ENCODE measurements at regions not wholly inside any gene's neighbourhood (a gene's known extent, or its start where the extent isn't known, plus 50 kb on each side); places are given as distances from the start of the nearest gene placed in this dataset.

DNA sequence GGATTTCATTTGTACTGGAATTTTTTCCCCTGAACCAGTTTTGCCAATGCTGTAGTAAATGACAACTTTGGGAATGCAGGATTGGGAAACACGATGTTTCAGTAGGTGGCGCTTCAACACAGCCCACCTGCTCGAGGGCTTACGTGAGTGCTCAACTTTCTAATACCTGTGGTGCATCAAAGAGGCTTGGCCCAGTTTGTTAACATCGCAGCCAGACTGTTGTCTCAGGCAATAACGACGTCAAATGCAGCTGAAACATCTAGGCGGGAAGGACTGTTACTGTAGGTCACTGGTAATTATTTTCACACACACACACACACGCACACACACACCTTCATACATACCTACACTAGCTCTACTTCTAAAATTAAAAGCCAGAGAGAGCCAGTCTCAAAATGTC lies 815.5 kb upstream of the SLC35B3 start:
- WGBS, 2 experiments (ENCODE audit: insufficient coverage in 1 of 2, insufficient read length in 1 of 2) = 0 to 12% methylated on average over 1 to 9 of the region's 9 CpGs
- no peaks in the 10 kb centered on the region for H3K27me3 Mint-ChIP-seq (ENCODE audit: insufficient read depth)
- Histone ChIP-seq H3K27me3 (ENCODE audit: control insufficient read depth, insufficient read depth, low read length, poor library complexity, severe bottlenecking) (no peaks in the 10 kb centered on the region), H3K27ac (ENCODE audit: low read depth, low read length) (no peak overlapping the region), H3K4me1 (ENCODE audit: control insufficient read depth, insufficient read depth, low read length) (peaks cover 5% of the 10 kb centered on the region), H3K36me3 (ENCODE audit: control insufficient read depth, insufficient read depth, low read length) (no peaks in the 10 kb centered on the region), H3K4me3 (ENCODE audit: low read length) (no peak overlapping the region), H3K9me3 (ENCODE audit: control insufficient read depth, low read length) (no peaks in the 10 kb centered on the region), H3K9ac (ENCODE audit: extremely low read depth, low read length, poor library complexity, severe bottlenecking) (no peak overlapping the region)
- no peaks in the 10 kb centered on the region for H3K9me3 Mint-ChIP-seq
- H3K27ac Mint-ChIP-seq = no peak overlapping the region
- no peak overlapping the region for H3K4me3 Mint-ChIP-seq
- peaks cover 18% of the 10 kb centered on the region for H3K4me1 Mint-ChIP-seq
- no peaks in the 10 kb centered on the region for H3K36me3 Mint-ChIP-seq (ENCODE audit: low read depth)
- peak; percentile 88 for TF ChIP-seq CTCF (conservative IDR thresholded peaks at IDR 0.05)
- peak; percentile 88 for DNase-seq

DNA sequence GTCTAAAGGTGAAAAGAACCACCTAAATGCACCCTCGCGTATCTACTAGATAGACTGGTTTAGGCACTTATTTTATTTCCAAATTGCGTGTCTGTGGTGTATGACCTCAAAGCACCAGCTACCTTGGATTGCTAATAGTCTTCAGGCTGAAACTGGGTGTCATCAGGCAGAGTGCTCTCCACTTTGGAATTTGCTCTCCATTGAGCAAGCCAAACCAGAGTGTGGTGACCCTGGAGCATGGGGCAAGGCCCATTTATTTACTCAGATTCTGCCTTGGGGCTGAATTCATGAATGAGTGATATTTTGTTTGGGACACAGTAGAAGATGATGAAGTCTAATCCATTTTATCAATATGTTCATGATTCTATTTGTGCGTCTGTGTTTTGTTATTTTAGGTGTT lies 812.8 kb upstream of the SLC35B3 start:
- Histone ChIP-seq H3K4me1 (ENCODE audit: control insufficient read depth, insufficient read depth, low read length) (peaks cover 5% of the 10 kb centered on the region), H3K27ac (ENCODE audit: low read depth, low read length) (no peak overlapping the region), H3K9me3 (ENCODE audit: control insufficient read depth, low read length) (no peaks in the 10 kb centered on the region), H3K9ac (ENCODE audit: extremely low read depth, low read length, poor library complexity, severe bottlenecking) (no peak overlapping the region), H3K27me3 (ENCODE audit: control insufficient read depth, insufficient read depth, low read length, poor library complexity, severe bottlenecking) (no peaks in the 10 kb centered on the region), H3K36me3 (ENCODE audit: control insufficient read depth, insufficient read depth, low read length) (no peaks in the 10 kb centered on the region), H3K4me3 (ENCODE audit: low read length) (no peak overlapping the region)
- WGBS, 2 experiments (ENCODE audit: insufficient coverage in 1 of 2, insufficient read length in 1 of 2) = 96 to 100% methylated on average over 3 to 4 of the region's 4 CpGs
- no peak for DNase-seq
- Mint-ChIP-seq H3K27ac (no peak overlapping the region), H3K9me3 (no peaks in the 10 kb centered on the region), H3K4me3 (no peak overlapping the region), H3K36me3 (ENCODE audit: low read depth) (no peaks in the 10 kb centered on the region), H3K27me3 (ENCODE audit: insufficient read depth) (no peaks in the 10 kb centered on the region), H3K4me1 (peaks cover 23% of the 10 kb centered on the region)
- TF ChIP-seq CTCF (conservative IDR thresholded peaks at IDR 0.05) = no peak

- no peak overlapping the region for H3K4me3 ChIP-seq (ENCODE audit: low read length)
- DNase-seq = no peak
- H3K27ac ChIP-seq (ENCODE audit: low read depth, low read length) = no peak overlapping the region
- no peaks in the 10 kb centered on the region for H3K4me1 ChIP-seq (ENCODE audit: control insufficient read depth, insufficient read depth, low read length)
- H3K4me3 Mint-ChIP-seq = no peak overlapping the region
- no peak for TF ChIP-seq CTCF (conservative IDR thresholded peaks at IDR 0.05)
- no peak overlapping the region for H3K9ac ChIP-seq (ENCODE audit: extremely low read depth, low read length, poor library complexity, severe bottlenecking)
- H3K9me3 Mint-ChIP-seq = no peaks in the 10 kb centered on the region
- no peaks in the 10 kb centered on the region for H3K36me3 Mint-ChIP-seq (ENCODE audit: low read depth)
- H3K27me3 ChIP-seq (ENCODE audit: control insufficient read depth, insufficient read depth, low read length, poor library complexity, severe bottlenecking) = no peaks in the 10 kb centered on the region
- H3K27ac Mint-ChIP-seq = no peak overlapping the region
- 100% methylated on average over 1 to 2 of the region's 2 CpGs for WGBS, 2 experiments (ENCODE audit: insufficient coverage in 1 of 2, insufficient read length in 1 of 2)
- H3K4me1 Mint-ChIP-seq = peaks cover 5% of the 10 kb centered on the region
- H3K27me3 Mint-ChIP-seq (ENCODE audit: insufficient read depth) = no peaks in the 10 kb centered on the region
- H3K36me3 ChIP-seq (ENCODE audit: control insufficient read depth, insufficient read depth, low read length) = no peaks in the 10 kb centered on the region
- no peaks in the 10 kb centered on the region for H3K9me3 ChIP-seq (ENCODE audit: control insufficient read depth, low read length)
Observed at GRCh38 chr6:9240861-9241260, 805.5 kb upstream of the SLC35B3 start.

All from endodermal cell (in vitro differentiated cells).